GM12878 (cell line): ENCODE measurements at regions not wholly inside any gene's neighbourhood (a gene's known extent, or its start where the extent isn't known, plus 50 kb on each side); places are given as distances from the start of the nearest gene placed in this dataset.

Experiments used
- ATAC-seq: fragments of 200-7000 bp; cut with Tn5 transposase; 3 replicates; pipeline ENCODE4 v1.9.1; 2020; ENCODE audit warnings: mild to moderate bottlenecking, moderate library complexity
- BruUV-seq: library from RNA; stranded (reverse); fragments of 400-500 nt; replicated peaks from 2 replicates; lab custom pipeline; 2021; lab: Mats Ljungman, UMichigan
- CTCF ChIA-PET: fragments of 300-600 bp; sonication (Branson Sonifier 250); formaldehyde crosslinking; extraction: SDS; loops from one replicate; lab custom pipeline; 2021; ENCODE audit warnings: inconsistent platforms; lab: Yijun Ruan, JAX
- POLR2A ChIA-PET: fragments of 350-600 bp; formaldehyde crosslinking; extraction: SDS; loops from one replicate; lab custom pipeline; 2021; ENCODE audit warnings: inconsistent platforms; lab: Charles Lee
- RAD21 ChIA-PET: fragments of 300-600 bp; sonication (Branson Sonifier 250); formaldehyde crosslinking; loops from one replicate; lab custom pipeline; 2023; ENCODE audit warnings: antibody characterized with exemption; ENCODE audit not compliant: unreplicated experiment; lab: Charles Lee
- SMC1A ChIA-PET: fragments of 300-600 bp; sonication (Branson Sonifier 250); formaldehyde crosslinking; loops from one replicate; lab custom pipeline; 2023; ENCODE audit not compliant: unreplicated experiment, uncharacterized antibody; lab: Charles Lee
- DNase-seq: peaks from one replicate; pipeline ENCODE4 v3.0.0-alpha.2; 2011; ENCODE audit warnings: low read depth, low spot score
- FAIRE-seq: peaks from 3 replicates; lab custom pipeline; 2011; peaks lifted over from hg19 to GRCh38; lab: Jason Lieb, UNC
- H2AFZ ChIP-seq: 2 replicates; pipeline ENCODE4 v1.6.0; 2011; ENCODE audit warnings: low read depth, low read length, control low read depth; ENCODE audit not compliant: control insufficient read depth
- H3K27ac ChIP-seq: 2 replicates; pipeline ENCODE4 v1.5.1; 2011; ENCODE audit warnings: control low read depth; ENCODE audit not compliant: control insufficient read depth, insufficient read depth
- H3K27me3 ChIP-seq, 2 experiments: replicated peaks in 1 of 2; 2 replicates each; pipeline versions ENCODE4 v1.6.0 to v1.6.1; 2011; ENCODE audit warnings: low read length in 1 of 2; ENCODE audit not compliant: control insufficient read depth in 2 of 2, insufficient read depth in 2 of 2
- H3K36me3 ChIP-seq, 2 experiments: 2 replicates each; pipeline ENCODE4 v1.5.1; 2011; ENCODE audit warnings: low read length in 1 of 2; ENCODE audit not compliant: control insufficient read depth in 2 of 2, insufficient read depth in 2 of 2
- H3K4me1 ChIP-seq: 2 replicates; pipeline ENCODE4 v1.6.1; 2011; ENCODE audit warnings: mild to moderate bottlenecking, low read length, moderate library complexity, mixed read lengths; ENCODE audit not compliant: control insufficient read depth, insufficient read depth
- H3K4me2 ChIP-seq: 2 replicates; pipeline ENCODE4 v1.6.0; 2011; ENCODE audit warnings: control low read depth; ENCODE audit not compliant: control insufficient read depth, insufficient read depth
- H3K4me3 ChIP-seq: fragments of 200-600 bp; sonication (generic); 2 replicates; pipeline ENCODE4 v1.5.1; 2016
- H3K79me2 ChIP-seq: 2 replicates; pipeline ENCODE4 v1.6.0; 2011; ENCODE audit warnings: low read length; ENCODE audit not compliant: control insufficient read depth, insufficient read depth
- H3K9ac ChIP-seq: 2 replicates; pipeline ENCODE4 v1.8.0; 2011; ENCODE audit warnings: low read length, control low read depth, mixed read lengths; ENCODE audit not compliant: control insufficient read depth, insufficient read depth
- H3K9me3 ChIP-seq: replicated peaks from 3 replicates; pipeline ENCODE4 v1.5.1; 2011; ENCODE audit warnings: mild to moderate bottlenecking, low read length; ENCODE audit not compliant: control insufficient read depth, insufficient read depth
- H4K20me1 ChIP-seq: 2 replicates; pipeline ENCODE4 v1.6.0; 2011; ENCODE audit not compliant: control insufficient read depth, insufficient read depth
- CBX3 ChIP-seq: fragments of 200-600 bp; sonication (generic); IDR thresholded peaks from 2 replicates; pipeline ENCODE4 v1.6.1; 2016; ENCODE audit warnings: low read depth, borderline replicate concordance
- CBX5 ChIP-seq: sonication (generic); IDR thresholded peaks from 2 replicates; pipeline ENCODE4 v1.6.1; 2016; ENCODE audit warnings: low read depth, moderate library complexity, mild to moderate bottlenecking, inconsistent platforms
- E4F1 ChIP-seq: fragments of 450-650 bp; IDR thresholded peaks from 2 replicates; pipeline ENCODE4 v1.6.1; 2018; ENCODE audit warnings: borderline replicate concordance, mild to moderate bottlenecking; ENCODE audit not compliant: partially characterized antibody
- HSF1 ChIP-seq: fragments of 150-350 bp; IDR thresholded peaks from 2 replicates; pipeline ENCODE4 v1.6.1; 2014; ENCODE audit warnings: mild to moderate bottlenecking, low read depth, low read length
- LARP7 ChIP-seq: fragments of 450-650 bp; IDR thresholded peaks from 2 replicates; pipeline ENCODE4 v1.6.1; 2017; ENCODE audit warnings: mild to moderate bottlenecking
- MEF2B ChIP-seq: fragments of 450-650 bp; IDR thresholded peaks from 2 replicates; pipeline ENCODE4 v1.6.1; 2018; ENCODE audit warnings: mild to moderate bottlenecking, moderate library complexity; ENCODE audit not compliant: partially characterized antibody, poor library complexity, severe bottlenecking
- NR2C2 ChIP-seq: IDR thresholded peaks from 2 replicates; pipeline ENCODE4 v1.6.1; 2011; ENCODE audit warnings: borderline replicate concordance, low read depth; ENCODE audit not compliant: control insufficient read depth, insufficient read length
- NR2F1 ChIP-seq: fragments of 450-650 bp; conservative IDR thresholded peaks from 2 replicates; pipeline ENCODE4 v1.6.1; 2017; ENCODE audit warnings: mild to moderate bottlenecking
- SUPT20H ChIP-seq: IDR thresholded peaks from 2 replicates; pipeline ENCODE4 v1.6.1; 2011; ENCODE audit warnings: low read depth, mild to moderate bottlenecking, low read length, moderate library complexity, borderline replicate concordance; ENCODE audit not compliant: control insufficient read depth
- WGBS: methylation state at CpG from one replicate; pipeline ENCODE4 v1.1.6; 2016; ENCODE audit warnings: low lambda C conversion rate; ENCODE audit not compliant: insufficient replicate concordance, insufficient coverage; ENCODE audit errors: missing lambda C conversion rate; 5-methylcytosine and 5-hydroxymethylcytosine counted together
- in situ Hi-C: fragments of 300-500 bp; cut with MboI; formaldehyde crosslinking; loops from 9 replicates; pipeline ENCODE4 v1.14.3; 2018; ENCODE audit warnings: mixed read lengths
- intact Hi-C: fragments of 100-400 bp; cut with micrococcal nuclease; formaldehyde crosslinking; loops from one replicate; pipeline ENCODE4 v1.14.2; 2022; ENCODE audit not compliant: unreplicated experiment

GRCh38 chr18:2468051-2468450, 103.3 kb downstream of the METTL4 start:
- intact Hi-C loops (no loop called here), in situ Hi-C loops (no loop called here)
- CTCF ChIA-PET: no interaction called here

More at GRCh38 chr18:2468051-2468450, 103.3 kb downstream of the METTL4 start:
- POLR2A ChIA-PET: no interaction called here
- Histone ChIP-seq H3K9me3 (no peaks in the 10 kb centered on the region), H3K79me2 (no peaks in the 10 kb centered on the region), H3K9ac (no peak overlapping the region), H3K4me1 (no peaks in the 10 kb centered on the region), H2AFZ (no peak overlapping the region), H3K36me3 (no peaks in the 10 kb centered on the region), H3K27me3 (no peaks in the 10 kb centered on the region), H3K4me2 (no peak overlapping the region), H3K4me3 (no peak overlapping the region), H4K20me1 (no peaks in the 10 kb centered on the region), H3K27ac (no peak overlapping the region)
- no TSS peak for BruUV-seq
- ATAC-seq (no peak), DNase-seq (no peak), FAIRE-seq (no peak)
- RAD21 ChIA-PET: no interaction called here
- 4% methylated on average over 1 of the region's 1 CpG for WGBS
- SMC1A ChIA-PET: no interaction called here
- TF ChIP-seq MEF2B (no peak), HSF1 (no peak), CBX3 (no peak), CBX5 (no peak), NR2C2 (no peak), E4F1 (no peak), NR2F1 (no peak), LARP7 (no peak), SUPT20H (no peak)
